Transverse colon (tissue), 4 donors: ENCODE measurements at regions not wholly inside any gene's neighbourhood (a gene's known extent, or its start where the extent isn't known, plus 50 kb on each side); places are given as distances from the start of the nearest gene placed in this dataset.

Source experiments
- DNase-seq: peaks from one replicate; pipeline ENCODE4 v3.0.0-alpha.2; 2019
- H3K27ac ChIP-seq, 4 donors: fragments of 200-600 bp; sonication (generic); 2 replicates each; pipeline ENCODE4 v1.5.1; 2016 to 2018; ENCODE audit warnings: inconsistent platforms in 4 of 4
- H3K27me3 ChIP-seq: fragments of 200-600 bp; sonication (generic); 2 replicates; pipeline ENCODE4 v1.5.1; 2017; ENCODE audit warnings: inconsistent platforms
- H3K36me3 ChIP-seq, 4 donors: fragments of 200-600 bp; sonication (generic); 2 replicates each; pipeline ENCODE4 v1.5.1; 2017 to 2019; ENCODE audit warnings: inconsistent platforms in 4 of 4
- H3K4me1 ChIP-seq, 4 donors: fragments of 200-600 bp; sonication (generic); 2 replicates each; pipeline ENCODE4 v1.5.1; 2017 to 2020; ENCODE audit warnings: inconsistent platforms in 4 of 4
- H3K4me3 ChIP-seq, 4 donors: fragments of 200-600 bp; sonication (generic); 1 replicate in 1 of 4; 2 replicates in 3 of 4; pipeline versions ENCODE4 v1.5.1 to v1.6.1; 2017 to 2019; ENCODE audit warnings: inconsistent platforms in 4 of 4
- H3K9me3 ChIP-seq, 2 donors: fragments of 200-600 bp; sonication (generic); 2 replicates each; pipeline ENCODE4 v1.5.1; 2017 to 2019; ENCODE audit warnings: inconsistent platforms in 2 of 2
- CTCF ChIP-seq, 5 experiments: fragments of 200-600 bp in 3 of 5; fragments of 450-650 bp in 2 of 5; sonication (generic) in 3 of 5; IDR thresholded peaks; 1 replicate in 2 of 5; 2 replicates in 3 of 5; pipeline ENCODE4 v1.5.1; 2016 to 2017; ENCODE audit warnings: antibody characterized with exemption in 5 of 5, inconsistent platforms in 3 of 5, mild to moderate bottlenecking in 2 of 5, moderate library complexity in 1 of 5
- EP300 ChIP-seq: sonication (generic); formaldehyde crosslinking; IDR thresholded peaks from one replicate; pipeline ENCODE4 v1.6.1; 2017; ENCODE audit warnings: antibody characterized with exemption, low read depth
- POLR2A ChIP-seq: fragments of 450-650 bp; IDR thresholded peaks from one replicate; pipeline ENCODE4 v1.6.1; 2016; ENCODE audit warnings: antibody characterized with exemption, mild to moderate bottlenecking, moderate library complexity
- POLR2AphosphoS5 ChIP-seq, 3 donors: sonication (generic); formaldehyde crosslinking; IDR thresholded peaks; one replicate each; pipeline ENCODE4 v1.6.1; 2016; ENCODE audit warnings: antibody characterized with exemption in 3 of 3
- WGBS, 2 donors: methylation state at CpG; one replicate each; pipeline ENCODE4 v1.1.5; 2018; ENCODE audit warnings: low coverage in 1 of 2; 5-methylcytosine and 5-hydroxymethylcytosine counted together
- in situ Hi-C, 4 donors: fragments of 200-750 bp; cut with MboI; loops; one replicate each; pipeline versions ENCODE4 v1.15.0 to v1.15.1; 2017; ENCODE audit warnings: low sequenced_read_pairs in 3 of 4, low pct_ligation_motif_present in 1 of 4, low pct_unique_long_range_greater_than_20kb in 1 of 4
- intact Hi-C: fragments of 100-400 bp; cut with DNase I; formaldehyde crosslinking; loops from one replicate; pipeline ENCODE4 v1.15.1; 2023; ENCODE audit warnings: low total_unique reads

DNA sequence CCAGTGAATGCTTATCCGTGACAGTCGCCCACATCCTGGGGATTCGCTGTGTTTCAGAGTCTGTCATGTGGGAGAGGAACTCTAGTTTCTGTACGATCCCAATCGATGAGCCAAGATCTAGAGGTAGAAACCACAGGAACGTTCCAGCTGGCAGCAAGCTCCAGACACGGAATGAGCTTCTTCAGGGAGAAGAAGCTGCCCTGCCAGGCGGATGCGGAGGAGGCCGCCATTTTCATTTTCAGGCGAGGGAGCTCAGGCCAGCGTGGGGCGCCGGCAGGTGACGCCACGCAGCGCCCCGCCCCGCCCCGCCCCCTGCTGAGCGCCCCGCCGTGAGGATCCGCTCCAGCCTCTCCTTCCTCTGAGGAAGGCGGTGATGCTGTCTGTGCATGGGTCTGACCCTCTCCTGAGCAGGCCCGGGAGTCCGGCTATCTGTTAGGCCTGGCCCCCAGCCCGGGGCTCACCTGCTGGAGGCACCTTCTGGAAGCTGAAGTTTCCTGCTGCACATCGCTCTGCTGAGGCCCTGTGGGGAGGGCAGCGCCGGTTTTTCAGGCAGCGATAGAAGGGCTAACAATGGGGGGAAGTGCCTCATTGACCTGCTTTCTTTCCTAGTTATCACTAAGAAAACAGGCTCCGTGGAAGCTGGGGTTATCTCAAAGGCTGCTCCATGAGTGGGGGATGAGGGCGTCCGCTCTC is 147.5 kb downstream of the ERMARD start:
- WGBS, 2 donors, result 81% methylated on average over 29 of the region's 35 CpGs; no CpG with 5 or more reads in 1 of the 2 donors
- in situ Hi-C loops (no loop called here), intact Hi-C loops (no loop called here)
- Histone ChIP-seq H3K27me3 (no peaks in the 10 kb centered on the region), H3K4me3 (no peak overlapping the region), H3K4me1 (no peaks in the 10 kb centered on the region), H3K36me3 (no peaks in the 10 kb centered on the region), H3K27ac (no peak overlapping the region), H3K9me3 (no peaks in the 10 kb centered on the region)
- no peak for DNase-seq
- TF ChIP-seq POLR2A, result no peak
- no peak for TF ChIP-seq POLR2AphosphoS5 (IDR thresholded peaks at IDR 0.05)
- no peak for TF ChIP-seq CTCF (IDR thresholded peaks at IDR 0.05)
- TF ChIP-seq EP300, result no peak

- in situ Hi-C loops, result no loop called here
- DNase-seq, result no peak
- H3K9me3 ChIP-seq, result no peaks in the 10 kb centered on the region
- H3K4me1 ChIP-seq, result no peaks in the 10 kb centered on the region
- TF ChIP-seq POLR2AphosphoS5 (IDR thresholded peaks at IDR 0.05) (no peak), CTCF (IDR thresholded peaks at IDR 0.05) (no peak)
- WGBS, 2 donors, result 83 to 89% methylated on average over 2 to 15 of the region's 15 CpGs
- no peaks in the 10 kb centered on the region for H3K27me3 ChIP-seq
- no peaks in the 10 kb centered on the region for H3K36me3 ChIP-seq
- no peak overlapping the region for H3K27ac ChIP-seq
- no peak overlapping the region for H3K4me3 ChIP-seq
- intact Hi-C loops, result no loop called here
Observed at GRCh38 chr6:169897601-169898358, 146.4 kb downstream of the ERMARD start.

DNA sequence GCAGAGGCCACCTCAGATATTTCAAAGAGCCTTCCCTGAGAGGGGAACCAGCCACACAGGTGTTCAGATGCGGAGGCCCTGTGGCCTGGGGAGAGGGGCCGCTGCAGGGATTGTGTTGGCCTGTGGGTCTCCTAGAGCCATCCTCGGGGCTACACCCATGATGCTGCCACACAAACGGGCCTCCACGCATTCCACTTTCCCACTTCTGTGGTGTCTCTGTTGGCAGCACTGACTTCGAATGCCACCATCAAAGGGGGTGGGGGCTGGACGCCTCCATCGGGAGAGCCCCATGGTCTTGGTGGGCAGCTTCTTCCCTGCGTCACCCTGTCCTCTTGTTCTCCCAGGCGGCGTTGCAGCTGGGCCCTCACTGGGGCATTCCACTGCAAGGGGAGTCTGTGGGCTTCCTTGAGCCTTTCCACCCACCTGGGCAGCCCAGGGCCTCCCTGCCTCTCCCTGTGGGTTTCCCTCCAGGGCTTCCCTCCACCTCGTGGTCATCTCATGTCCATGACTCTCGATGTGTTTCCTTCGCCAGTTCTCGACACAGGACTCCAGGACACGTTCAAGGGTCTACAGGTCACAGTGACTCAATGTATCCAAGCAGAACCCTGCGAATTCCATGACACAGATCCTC is 145.5 kb downstream of the ERMARD start:
- no peaks in the 10 kb centered on the region for H3K27me3 ChIP-seq
- H3K4me3 ChIP-seq, result no peak overlapping the region
- H3K4me1 ChIP-seq, result no peaks in the 10 kb centered on the region
- no peak overlapping the region for H3K27ac ChIP-seq
- 76 to 92% methylated on average over 6 to 17 of the region's 17 CpGs for WGBS, 2 donors
- TF ChIP-seq EP300 (no peak), CTCF (IDR thresholded peaks at IDR 0.05) (no peak), POLR2AphosphoS5 (IDR thresholded peaks at IDR 0.05) (no peak), POLR2A (no peak)
- in situ Hi-C loops (no loop called here), intact Hi-C loops (no loop called here)
- no peaks in the 10 kb centered on the region for H3K9me3 ChIP-seq
- H3K36me3 ChIP-seq, result no peaks in the 10 kb centered on the region
- no peak for DNase-seq

- 91 to 100% methylated on average over 2 to 16 of the region's 19 CpGs for WGBS, 2 donors
- intact Hi-C loops, result no loop called here
- TF ChIP-seq CTCF (IDR thresholded peaks at IDR 0.05), result no peak
- Histone ChIP-seq H3K36me3 (no peaks in the 10 kb centered on the region), H3K27me3 (no peaks in the 10 kb centered on the region), H3K27ac (no peak overlapping the region), H3K9me3 (no peaks in the 10 kb centered on the region), H3K4me1 (no peaks in the 10 kb centered on the region), H3K4me3 (no peak overlapping the region)
- DNase-seq, result no peak
- in situ Hi-C loops, result no loop called here
Observed at GRCh38 chr6:169895926-169896761, 144.7 kb downstream of the ERMARD start.
